A549 (cell line): ENCODE measurements at regions not wholly inside any gene's neighbourhood (a gene's known extent, or its start where the extent isn't known, plus 50 kb on each side); places are given as distances from the start of the nearest gene placed in this dataset.

Source experiments
- ATAC-seq, 2 experiments: fragments of 200-7000 bp in 1 of 2; fragments of >200 bp in 1 of 2; cut with Nextera tagmentation in 1 of 2; cut with Tn5 transposase in 1 of 2; 3 replicates each; pipeline versions ENCODE4 v1.8.0 to v1.9.1; 2018 to 2020; ENCODE audit warnings: mild to moderate bottlenecking in 1 of 2, moderate library complexity in 1 of 2
- CTCF ChIA-PET: fragments of 300-600 bp; sonication (Branson Sonifier 250); formaldehyde crosslinking; extraction: SDS; loops from one replicate; lab custom pipeline; 2021; ENCODE audit warnings: antibody characterized with exemption, inconsistent platforms; lab: Yijun Ruan, JAX
- POLR2A ChIA-PET: fragments of 350-600 bp; formaldehyde crosslinking; extraction: SDS; loops from one replicate; lab custom pipeline; 2021; ENCODE audit warnings: antibody characterized with exemption, inconsistent platforms; lab: Yijun Ruan, JAX
- DNase-seq, 2 experiments: peaks; one replicate each; pipeline versions ENCODE4 v3.0.0 to v3.0.0-alpha.2; 2011 to 2016; ENCODE audit warnings: low read depth in 1 of 2, low spot score in 1 of 2
- FAIRE-seq: peaks from 2 replicates; lab custom pipeline; 2011; peaks lifted over from hg19 to GRCh38; lab: Jason Lieb, UNC
- H3K27ac ChIP-seq, 2 experiments: fragments of >200 bp; sonication (Bioruptor Twin); formaldehyde crosslinking; 3 replicates each; pipeline ENCODE4 v1.5.1; 2016 to 2017
- H3K4me1 ChIP-seq: fragments of >200 bp; sonication (Bioruptor Twin); formaldehyde crosslinking; 3 replicates; pipeline ENCODE4 v1.6.1; 2016
- H3K4me2 ChIP-seq: fragments of >200 bp; sonication (Bioruptor Twin); formaldehyde crosslinking; 3 replicates; pipeline ENCODE4 v1.6.1; 2016
- H3K4me3 ChIP-seq: fragments of >200 bp; sonication (Bioruptor Twin); formaldehyde crosslinking; 3 replicates; pipeline ENCODE4 v1.5.1; 2016
- H3K9me3 ChIP-seq: fragments of >200 bp; sonication (Bioruptor Twin); formaldehyde crosslinking; 3 replicates; pipeline ENCODE4 v1.6.1; 2016
- BCL3 ChIP-seq: fragments of >200 bp; sonication (Bioruptor Twin); formaldehyde crosslinking; IDR thresholded peaks from 3 replicates; pipeline ENCODE4 v1.6.1; 2016
- BHLHE40 ChIP-seq: IDR thresholded peaks from 2 replicates; pipeline ENCODE4 v1.6.1; 2012; ENCODE audit warnings: low read depth, low read length, inconsistent platforms
- CBX2 ChIP-seq: fragments of 200-600 bp; sonication (generic); IDR thresholded peaks from 2 replicates; pipeline ENCODE4 v1.6.1; 2016; ENCODE audit warnings: low read depth, mild to moderate bottlenecking, borderline replicate concordance
- CBX8 ChIP-seq: fragments of 200-600 bp; sonication (generic); IDR thresholded peaks from 2 replicates; pipeline ENCODE4 v1.6.1; 2016
- CEBPB ChIP-seq, 2 experiments: fragments of >200 bp in 1 of 2; sonication (Bioruptor Twin) in 1 of 2; formaldehyde crosslinking in 1 of 2; IDR thresholded peaks; 2 replicates each; pipeline ENCODE4 v1.6.1; 2012 to 2016
- E2F6 ChIP-seq: IDR thresholded peaks from 2 replicates; pipeline ENCODE4 v1.6.1; 2012; ENCODE audit warnings: low read depth, borderline replicate concordance
- ELK1 ChIP-seq: fragments of 150-350 bp; IDR thresholded peaks from 2 replicates; pipeline ENCODE4 v1.6.1; 2014; ENCODE audit warnings: low read depth, mild to moderate bottlenecking, low read length
- EP300 ChIP-seq, 2 experiments: fragments of >200 bp; sonication (Bioruptor Twin); formaldehyde crosslinking; IDR thresholded peaks; 2 replicates in 1 of 2; 3 replicates in 1 of 2; pipeline ENCODE4 v1.6.1; 2016 to 2017
- FOSB ChIP-seq: fragments of 250-450 bp; sonication (Bioruptor Pico); IDR thresholded peaks from 2 replicates; pipeline ENCODE4 v1.5.0; 2020; ENCODE audit warnings: mild to moderate bottlenecking, moderate library complexity
- GATA3 ChIP-seq: IDR thresholded peaks from 2 replicates; pipeline ENCODE4 v1.6.1; 2012; ENCODE audit warnings: borderline replicate concordance
- HES2 ChIP-seq: fragments of >200 bp; sonication (Bioruptor Twin); formaldehyde crosslinking; IDR thresholded peaks from 2 replicates; pipeline ENCODE4 v1.6.1; 2016
- HEYL ChIP-seq: fragments of 250-450 bp; sonication (Bioruptor Pico); IDR thresholded peaks from 2 replicates; pipeline ENCODE4 v1.8.0; 2021; ENCODE audit warnings: mild to moderate bottlenecking, moderate library complexity
- HOXA7 ChIP-seq: fragments of 250-450 bp; sonication (Bioruptor Pico); IDR thresholded peaks from 2 replicates; pipeline ENCODE4 v1.5.0; 2020; ENCODE audit warnings: mild to moderate bottlenecking, moderate library complexity
- HOXB13 ChIP-seq: fragments of 250-450 bp; sonication (Bioruptor Pico); IDR thresholded peaks from 2 replicates; pipeline ENCODE4 v1.5.0; 2020; ENCODE audit warnings: low read depth, mild to moderate bottlenecking, moderate library complexity
- JUN ChIP-seq, 2 experiments: fragments of >200 bp; sonication (Bioruptor Twin); formaldehyde crosslinking; IDR thresholded peaks; 2 replicates in 1 of 2; 3 replicates in 1 of 2; pipeline ENCODE4 v1.6.1; 2016 to 2017
- MAFK ChIP-seq: fragments of 450-650 bp; IDR thresholded peaks from 2 replicates; pipeline ENCODE4 v1.6.1; 2014; ENCODE audit not compliant: partially characterized antibody
- MAZ ChIP-seq: fragments of 150-350 bp; IDR thresholded peaks from 2 replicates; pipeline ENCODE4 v1.6.1; 2014; ENCODE audit warnings: antibody characterized with exemption, low read depth, low read length, borderline replicate concordance
- MYC ChIP-seq: IDR thresholded peaks from 2 replicates; pipeline ENCODE4 v1.6.1; 2012; ENCODE audit warnings: mild to moderate bottlenecking, inconsistent platforms, low read length, improper control_type of control experiment, borderline replicate concordance
- NPAS2 ChIP-seq: fragments of 250-450 bp; sonication (Bioruptor Pico); IDR thresholded peaks from 2 replicates; pipeline ENCODE4 v1.8.0; 2022; ENCODE audit warnings: mild to moderate bottlenecking, moderate library complexity, borderline replicate concordance
- PHF8 ChIP-seq: fragments of 200-600 bp; sonication (generic); IDR thresholded peaks from 2 replicates; pipeline ENCODE4 v1.6.1; 2016; ENCODE audit warnings: low read depth, mild to moderate bottlenecking, antibody characterized with exemption, moderate library complexity, borderline replicate concordance
- POLR2A ChIP-seq: IDR thresholded peaks from 2 replicates; pipeline ENCODE4 v1.6.1; 2012; ENCODE audit warnings: mild to moderate bottlenecking, low read length
- RAD21 ChIP-seq, 2 experiments: fragments of >200 bp in 1 of 2; sonication (Bioruptor Twin) in 1 of 2; formaldehyde crosslinking in 1 of 2; IDR thresholded peaks in 1 of 2; conservative IDR thresholded peaks in 1 of 2; 2 replicates in 1 of 2; 3 replicates in 1 of 2; pipeline ENCODE4 v1.6.1; 2012 to 2018; ENCODE audit warnings: inconsistent platforms in 1 of 2
- RARB ChIP-seq: fragments of 250-450 bp; sonication (Bioruptor Pico); IDR thresholded peaks from 2 replicates; pipeline ENCODE4 v1.8.0; 2021; ENCODE audit warnings: mild to moderate bottlenecking, moderate library complexity
- RCOR1 ChIP-seq: fragments of 150-350 bp; IDR thresholded peaks from 2 replicates; pipeline ENCODE4 v1.6.1; 2014; ENCODE audit warnings: antibody characterized with exemption, low read length, low read depth
- RFX5 ChIP-seq: fragments of 450-650 bp; IDR thresholded peaks from 2 replicates; pipeline ENCODE4 v1.7.1; 2014; ENCODE audit warnings: antibody characterized with exemption, mild to moderate bottlenecking, moderate library complexity
- TP53 ChIP-seq: fragments of 250-450 bp; sonication (Bioruptor Pico); IDR thresholded peaks from 2 replicates; pipeline ENCODE4 v1.5.0; 2021; ENCODE audit warnings: mild to moderate bottlenecking, moderate library complexity
- WGBS: methylation state at CpG from one replicate; pipeline ENCODE4 v1.1.6; 2017; ENCODE audit errors: missing lambda C conversion rate; 5-methylcytosine and 5-hydroxymethylcytosine counted together
- TF ChIP-seq, protein P1 (sequence below): IDR thresholded peaks from 2 replicates; pipeline ENCODE4 v1.6.1; 2012
- TF ChIP-seq, protein P2 (sequence below): IDR thresholded peaks from 2 replicates; pipeline ENCODE4 v1.6.1; 2012

- ChIA-PET POLR2A (no interaction called here), CTCF (no interaction called here)
- no peak for TF ChIP-seq RCOR1
- TF ChIP-seq MAFK, result peak; percentile 16
- H3K4me3 ChIP-seq, result no peak overlapping the region
- H3K4me1 ChIP-seq, result no peaks in the 10 kb centered on the region
- no peaks in the 10 kb centered on the region for H3K9me3 ChIP-seq
- no peak for DNase-seq
- no peak overlapping the region for H3K4me2 ChIP-seq
- FAIRE-seq, result no peak
- H3K27ac ChIP-seq, result no peak overlapping the region
- no peak for ATAC-seq
- WGBS, result 56% methylated on average over 7 of the region's 7 CpGs
Observed at GRCh38 chr4:125986307-125986706, 671.6 kb downstream of the FAT4 start.

DNA sequence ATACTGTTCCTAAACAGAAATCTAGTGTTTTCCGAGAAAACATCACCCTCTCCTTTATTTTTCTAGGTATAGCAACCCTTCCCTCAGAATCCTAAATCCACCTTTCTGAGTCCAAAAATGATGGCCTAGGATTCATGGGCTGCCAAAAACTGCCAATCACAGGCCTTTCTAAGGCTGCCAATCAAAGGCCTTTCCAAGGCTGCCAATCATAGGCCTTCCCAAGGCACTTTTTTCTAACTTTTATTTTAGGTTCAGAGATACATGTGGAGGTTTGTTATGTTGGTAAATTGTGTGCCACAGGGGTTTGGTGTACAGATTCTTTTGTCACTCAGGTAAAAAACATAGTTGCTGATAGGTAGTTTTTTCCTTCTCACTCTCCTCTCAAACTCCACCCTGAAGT, 673.7 kb downstream of the FAT4 start:
- 61% methylated on average over 1 of the region's 1 CpG for WGBS

GRCh38 chr4:125991398-125991797, 676.6 kb downstream of the FAT4 start:
- no peak overlapping the region for H3K4me3 ChIP-seq
- 43% methylated on average over 2 of the region's 2 CpGs for WGBS
- no peak for DNase-seq
- H3K4me2 ChIP-seq, result no peak overlapping the region
- CTCF ChIA-PET, result no interaction called here
- no peak overlapping the region for H3K27ac ChIP-seq
- no peaks in the 10 kb centered on the region for H3K9me3 ChIP-seq
- H3K4me1 ChIP-seq, result no peaks in the 10 kb centered on the region
- FAIRE-seq, result no peak
- ATAC-seq, result no peak
- TF ChIP-seq JUN (IDR thresholded peaks at IDR 0.05), result no peak
- TF ChIP-seq ELK1, result no peak
- no peak for TF ChIP-seq MAZ
- no peak for TF ChIP-seq HOXA7 (CRISPR knock-in tag)
- TF ChIP-seq BCL3, result no peak
- no peak for TF ChIP-seq CBX2
- no peak for TF ChIP-seq E2F6
- TF ChIP-seq, all 56 proteins: peak for 0
- POLR2A ChIA-PET, result no interaction called here

More for the DNA sequence above, 673.7 kb downstream of the FAT4 start:
- CTCF ChIA-PET, result no interaction called here
- Histone ChIP-seq H3K4me1 (no peaks in the 10 kb centered on the region), H3K4me3 (no peak overlapping the region), H3K27ac (no peak overlapping the region), H3K9me3 (no peaks in the 10 kb centered on the region), H3K4me2 (no peak overlapping the region)
- POLR2A ChIA-PET, result no interaction called here
- DNase-seq (no peak), FAIRE-seq (no peak), ATAC-seq (no peak)
- TF ChIP-seq RARB (CRISPR knock-in tag) (no peak), FOSB (no peak), NPAS2 (no peak)
- TF ChIP-seq, protein P1, sequence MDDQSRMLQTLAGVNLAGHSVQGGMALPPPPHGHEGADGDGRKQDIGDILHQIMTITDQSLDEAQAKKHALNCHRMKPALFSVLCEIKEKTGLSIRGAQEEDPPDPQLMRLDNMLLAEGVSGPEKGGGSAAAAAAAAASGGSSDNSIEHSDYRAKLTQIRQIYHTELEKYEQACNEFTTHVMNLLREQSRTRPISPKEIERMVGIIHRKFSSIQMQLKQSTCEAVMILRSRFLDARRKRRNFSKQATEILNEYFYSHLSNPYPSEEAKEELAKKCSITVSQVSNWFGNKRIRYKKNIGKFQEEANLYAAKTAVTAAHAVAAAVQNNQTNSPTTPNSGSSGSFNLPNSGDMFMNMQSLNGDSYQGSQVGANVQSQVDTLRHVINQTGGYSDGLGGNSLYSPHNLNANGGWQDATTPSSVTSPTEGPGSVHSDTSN, result no peak
- TF ChIP-seq, protein P2, sequence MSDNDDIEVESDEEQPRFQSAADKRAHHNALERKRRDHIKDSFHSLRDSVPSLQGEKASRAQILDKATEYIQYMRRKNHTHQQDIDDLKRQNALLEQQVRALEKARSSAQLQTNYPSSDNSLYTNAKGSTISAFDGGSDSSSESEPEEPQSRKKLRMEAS, result no peak

DNA sequence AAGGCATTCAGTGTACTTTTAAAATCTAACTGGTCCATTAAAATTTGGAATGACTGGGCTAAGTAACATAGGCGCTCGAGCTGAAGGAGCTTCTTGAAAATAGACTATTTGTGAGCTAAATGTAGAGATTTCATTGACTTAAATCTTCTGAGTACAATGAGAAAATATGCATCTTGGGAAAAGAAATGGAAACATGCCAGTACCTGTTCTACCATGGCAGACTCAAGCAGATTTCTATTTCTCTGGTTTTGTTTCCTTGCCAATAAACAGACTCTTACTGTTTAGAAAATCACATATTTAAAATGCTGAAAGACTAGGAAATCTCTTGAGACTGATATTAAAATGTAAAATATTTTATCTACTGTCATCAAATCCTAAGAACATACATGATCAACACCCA, 678.1 kb downstream of the FAT4 start:
- Histone ChIP-seq H3K4me3 (no peak overlapping the region), H3K4me1 (no peaks in the 10 kb centered on the region), H3K4me2 (no peak overlapping the region), H3K9me3 (no peaks in the 10 kb centered on the region), H3K27ac (no peak overlapping the region)
- ChIA-PET CTCF (no interaction called here), POLR2A (no interaction called here)
- TF ChIP-seq HOXB13 (no peak), HOXA7 (CRISPR knock-in tag) (no peak), BHLHE40 (no peak), HES2 (no peak), NPAS2 (no peak), EP300 (IDR thresholded peaks at IDR 0.05) (no peak), GATA3 (no peak), JUN (IDR thresholded peaks at IDR 0.05) (no peak), TP53 (CRISPR knock-in tag) (no peak), HEYL (CRISPR knock-in tag) (no peak), POLR2A (no peak), RAD21 (conservative IDR thresholded peaks at IDR 0.05 in 1 of 2, IDR thresholded peaks at IDR 0.05 in 1 of 2) (no peak), RFX5 (no peak), PHF8 (no peak), CBX8 (no peak), CEBPB (IDR thresholded peaks at IDR 0.05) (no peak), MYC (no peak)
- TF ChIP-seq, protein P2, result no peak
- DNase-seq (no peak), FAIRE-seq (no peak), ATAC-seq (no peak)
- WGBS, result 69% methylated on average over 2 of the region's 2 CpGs
